A204.1 (cell line): ENCODE measurements at regions not wholly inside any gene's neighbourhood (a gene's known extent, or its start where the extent isn't known, plus 50 kb on each side); places are given as distances from the start of the nearest gene placed in this dataset.

ENCODE experiments used
- FAIRE-seq: peaks from 2 replicates; lab custom pipeline; 2012; peaks lifted over from hg19 to GRCh38; lab: Jason Lieb, UNC

GRCh38 chr4:161222889-161223288, 940.9 kb downstream of the FSTL5 start:
- FAIRE-seq = no peak

DNA sequence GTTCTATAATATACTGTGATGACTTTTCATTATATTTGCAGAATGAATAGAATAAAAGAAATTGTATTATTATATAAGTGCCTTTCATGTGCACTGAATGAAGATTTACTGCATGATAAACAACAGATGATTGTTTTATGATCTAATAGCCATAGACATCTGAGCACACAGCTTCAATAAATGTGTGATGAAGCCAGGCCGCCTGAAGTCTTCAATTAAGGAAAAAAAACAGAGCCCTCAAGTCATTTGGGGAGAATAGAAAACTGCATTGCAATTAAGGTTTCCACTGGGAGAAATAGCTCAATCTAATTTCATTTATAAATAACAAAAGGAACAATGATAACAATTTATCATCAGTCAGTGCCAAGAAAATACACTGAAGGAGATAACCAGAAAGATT, 955.2 kb downstream of the FSTL5 start:
- FAIRE-seq = no peak

DNA sequence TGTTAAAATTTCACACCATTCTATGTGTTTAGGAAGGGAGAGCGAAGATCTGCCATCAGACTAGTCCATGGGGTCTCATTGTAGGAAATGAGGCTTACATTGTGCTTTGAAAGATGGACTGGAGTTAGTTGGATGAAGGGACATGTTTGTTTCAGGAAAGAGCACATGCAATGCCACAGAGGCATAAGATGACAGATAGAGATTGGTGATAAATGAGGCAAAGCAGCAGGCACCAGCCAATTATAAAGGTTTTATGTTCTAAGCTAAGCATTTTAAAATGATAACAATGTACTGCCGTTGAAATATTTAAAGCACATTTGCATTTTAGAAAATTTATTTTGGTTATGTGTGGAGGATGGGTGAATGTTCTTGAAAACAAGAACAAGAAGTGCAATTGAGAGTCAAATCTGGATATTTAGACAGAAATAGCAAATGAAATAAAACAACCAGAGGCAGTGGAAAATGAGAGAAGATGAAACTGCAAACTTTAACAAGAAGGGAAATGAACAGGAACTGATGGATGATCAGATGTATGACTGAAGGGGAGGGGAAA, 957.2 kb downstream of the FSTL5 start:
- FAIRE-seq = no peak

- no peak for FAIRE-seq
Measured at GRCh38 chr4:161203865-161204264, 959.9 kb downstream of the FSTL5 start.

DNA sequence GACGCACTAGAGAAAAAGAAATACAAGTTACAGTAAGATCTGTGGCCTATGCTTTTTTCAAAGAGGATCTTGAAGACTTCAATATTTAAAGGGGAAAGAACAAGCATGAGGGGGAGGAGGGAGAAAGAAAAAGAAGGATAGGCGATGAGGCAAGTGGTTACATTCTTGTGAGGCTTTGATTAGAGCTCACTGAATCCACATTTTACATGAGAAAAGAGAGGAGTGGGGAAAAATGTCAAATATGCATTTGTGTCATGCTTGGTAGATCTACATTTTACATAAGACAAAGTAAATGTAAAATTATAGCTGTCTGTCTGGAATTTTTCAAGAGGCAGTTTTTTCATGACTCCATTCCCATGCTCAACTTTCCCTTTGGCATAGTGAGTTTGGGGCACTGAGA, 965.9 kb downstream of the FSTL5 start:
- FAIRE-seq = no peak

DNA sequence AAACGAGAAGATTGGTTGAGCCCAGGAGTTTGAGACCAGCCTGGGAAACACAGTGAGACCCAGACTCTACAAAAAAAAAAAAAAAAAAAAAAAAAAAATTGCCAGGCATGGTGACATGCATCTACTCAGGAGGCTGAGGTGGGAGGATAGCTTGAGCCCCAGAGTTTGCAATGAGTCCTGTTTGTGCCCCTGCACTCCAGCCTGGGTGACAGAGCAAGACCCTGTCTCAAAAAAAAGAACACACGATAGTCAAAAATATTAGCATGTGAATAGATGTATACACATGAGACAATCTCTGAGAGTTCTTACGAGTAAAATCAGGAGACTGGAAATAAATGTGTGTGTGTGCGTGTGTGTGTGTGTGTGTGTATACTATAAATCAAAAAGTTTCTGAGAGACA, 966.3 kb downstream of the FSTL5 start:
- no peak for FAIRE-seq

DNA sequence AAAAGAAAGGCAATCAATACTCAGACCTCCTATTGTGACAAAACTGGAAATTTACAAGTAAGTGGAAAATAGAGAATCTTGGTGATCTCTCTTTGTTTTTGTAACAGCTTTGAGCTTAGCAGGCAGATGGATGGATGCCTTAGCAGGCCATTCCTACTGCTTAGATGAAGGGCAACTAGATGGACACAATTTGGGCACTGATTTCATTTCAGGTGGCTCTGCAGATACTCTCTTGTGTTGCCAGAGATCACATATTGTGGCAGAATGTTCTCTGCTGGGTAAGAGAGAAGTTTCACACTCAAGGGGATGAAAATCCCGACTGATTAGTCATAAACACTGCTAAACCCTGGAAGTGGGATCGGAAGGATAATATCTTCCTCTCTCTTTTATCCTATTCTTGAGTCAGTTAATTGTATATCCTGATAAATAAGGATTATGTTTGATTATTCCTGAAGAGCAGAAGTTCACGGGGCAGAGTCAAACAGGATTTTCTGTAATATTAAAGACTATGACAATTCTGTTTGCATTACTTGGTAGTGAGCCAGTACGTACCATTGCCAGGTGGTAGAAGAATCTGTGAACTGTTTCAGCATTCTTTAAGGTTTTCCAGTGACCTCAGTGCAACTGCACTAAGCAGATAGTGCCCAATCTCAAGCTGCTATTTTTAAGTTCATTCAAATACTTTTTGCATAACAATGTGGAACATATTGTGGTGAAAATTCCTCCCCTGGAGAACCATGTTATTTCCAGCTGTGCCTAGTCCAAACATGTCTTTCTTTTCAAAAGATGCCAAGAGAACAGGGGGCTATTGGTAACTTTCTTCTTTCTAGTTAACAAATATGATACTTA, 974.3 kb downstream of the FSTL5 start:
- no peak for FAIRE-seq

GRCh38 chr4:161188578-161188977, 975.2 kb downstream of the FSTL5 start:
- FAIRE-seq = no peak

DNA sequence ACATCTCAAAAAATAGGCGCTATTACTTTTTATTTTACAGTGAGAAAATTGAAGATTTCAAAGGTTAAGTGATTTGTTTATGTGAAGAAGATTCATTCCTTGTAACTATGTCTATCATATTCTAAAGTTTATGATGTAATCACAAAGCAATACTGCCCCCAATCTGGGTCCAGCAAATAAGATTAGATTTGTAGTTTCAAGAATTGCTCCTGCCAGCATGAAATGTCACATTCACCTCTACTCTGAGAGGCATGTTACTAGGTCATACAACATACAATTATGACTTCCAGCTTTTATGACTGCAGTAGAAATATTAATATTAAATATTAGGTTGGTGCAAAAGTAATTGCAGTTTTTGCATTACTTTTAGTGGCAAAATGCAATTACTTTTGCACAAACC, 976.2 kb downstream of the FSTL5 start:
- FAIRE-seq = no peak

DNA sequence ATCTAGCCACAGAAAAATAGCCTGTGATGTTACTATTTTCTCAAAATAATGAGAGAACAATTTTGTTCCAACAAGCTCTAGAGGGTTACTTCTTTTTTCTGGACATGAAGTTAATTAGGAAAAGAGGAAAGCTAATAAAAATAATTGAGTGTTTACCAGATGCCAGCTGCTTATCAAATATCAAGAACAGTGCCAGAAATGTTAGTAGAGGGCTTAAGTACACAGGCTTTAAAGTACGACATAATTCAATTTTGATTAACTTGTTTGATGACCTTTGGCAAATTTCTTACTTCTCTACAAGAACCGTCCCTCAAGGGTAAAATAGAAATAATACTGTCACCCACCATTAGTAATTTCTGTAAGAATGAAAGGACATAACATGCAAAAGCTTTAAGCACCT, 977.0 kb downstream of the FSTL5 start:
- FAIRE-seq = no peak

GRCh38 chr4:161186012-161186411, 977.8 kb downstream of the FSTL5 start:
- FAIRE-seq = no peak

- no peak for FAIRE-seq
Measured at GRCh38 chr4:161183729-161184128, 980.1 kb downstream of the FSTL5 start.

DNA sequence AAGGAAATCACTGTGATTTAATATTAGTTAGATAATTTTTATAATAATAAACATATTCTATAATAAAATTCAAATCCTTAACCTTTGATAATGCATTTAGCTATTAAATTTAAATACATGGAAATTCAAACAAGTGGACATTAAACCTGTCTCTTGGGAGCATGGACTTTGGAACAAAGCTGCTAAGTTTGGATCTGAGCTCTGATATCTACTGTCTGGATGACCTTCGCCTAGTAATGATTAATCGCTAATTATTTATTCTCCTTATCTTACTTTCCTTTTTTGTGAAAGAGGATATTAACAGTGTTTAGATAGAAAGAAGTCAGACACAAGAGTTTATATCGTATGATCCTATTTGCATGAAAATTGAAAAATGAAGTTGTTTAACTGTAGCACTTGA, 980.9 kb downstream of the FSTL5 start:
- peak; percentile 44 for FAIRE-seq

DNA sequence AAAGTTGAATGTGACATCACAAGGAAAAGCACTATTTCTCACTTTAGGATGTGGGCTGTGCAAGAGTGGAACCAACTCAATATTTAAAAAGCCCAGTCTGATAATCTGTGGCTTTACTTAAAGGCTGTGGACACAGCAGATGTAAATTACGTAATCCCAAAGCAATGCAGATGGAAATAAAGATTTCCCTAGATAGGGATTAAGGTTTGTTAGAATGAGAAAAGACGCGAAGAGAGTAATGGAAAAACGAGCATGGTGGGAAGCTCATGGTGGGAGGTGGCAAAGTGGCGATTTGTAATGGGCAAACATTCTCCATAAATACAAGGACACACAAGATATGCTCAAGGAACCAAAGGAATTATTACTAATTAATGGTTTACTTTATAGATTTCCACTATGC, 985.5 kb downstream of the FSTL5 start:
- FAIRE-seq = no peak

GRCh38 chr4:161172396-161173026, 991.3 kb downstream of the FSTL5 start:
- no peak for FAIRE-seq

GRCh38 chr4:161167539-161167938, 996.3 kb downstream of the FSTL5 start:
- FAIRE-seq = no peak

GRCh38 chr4:161160718-161161117, 1003.1 kb downstream of the FSTL5 start:
- no peak for FAIRE-seq

GRCh38 chr4:161148051-161148450, 1015.7 kb downstream of the FSTL5 start:
- FAIRE-seq = no peak

DNA sequence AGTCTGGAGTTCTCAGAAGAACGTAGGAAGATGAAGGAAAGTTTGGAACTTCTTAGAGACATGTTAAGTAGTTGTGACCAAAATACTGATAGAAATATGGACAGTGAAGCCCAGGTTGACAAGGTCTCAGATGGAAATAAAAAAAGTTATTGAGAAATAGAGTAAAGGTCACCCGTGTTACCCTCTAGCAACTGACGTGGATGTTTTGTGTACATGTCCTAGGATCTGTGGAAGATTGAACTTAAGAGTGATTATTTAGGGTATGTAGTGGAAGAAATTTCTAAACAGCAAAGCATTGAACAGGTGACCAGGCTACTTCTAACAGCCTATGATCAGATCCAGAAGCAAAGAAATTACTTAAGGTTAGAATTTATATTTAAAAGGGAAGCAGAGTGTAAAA, 1020.4 kb downstream of the FSTL5 start:
- FAIRE-seq = no peak

- FAIRE-seq = no peak
Measured at GRCh38 chr4:161134795-161135194, 1029.0 kb downstream of the FSTL5 start.

GRCh38 chr4:161133586-161134276, 1030.1 kb downstream of the FSTL5 start:
- FAIRE-seq = no peak

DNA sequence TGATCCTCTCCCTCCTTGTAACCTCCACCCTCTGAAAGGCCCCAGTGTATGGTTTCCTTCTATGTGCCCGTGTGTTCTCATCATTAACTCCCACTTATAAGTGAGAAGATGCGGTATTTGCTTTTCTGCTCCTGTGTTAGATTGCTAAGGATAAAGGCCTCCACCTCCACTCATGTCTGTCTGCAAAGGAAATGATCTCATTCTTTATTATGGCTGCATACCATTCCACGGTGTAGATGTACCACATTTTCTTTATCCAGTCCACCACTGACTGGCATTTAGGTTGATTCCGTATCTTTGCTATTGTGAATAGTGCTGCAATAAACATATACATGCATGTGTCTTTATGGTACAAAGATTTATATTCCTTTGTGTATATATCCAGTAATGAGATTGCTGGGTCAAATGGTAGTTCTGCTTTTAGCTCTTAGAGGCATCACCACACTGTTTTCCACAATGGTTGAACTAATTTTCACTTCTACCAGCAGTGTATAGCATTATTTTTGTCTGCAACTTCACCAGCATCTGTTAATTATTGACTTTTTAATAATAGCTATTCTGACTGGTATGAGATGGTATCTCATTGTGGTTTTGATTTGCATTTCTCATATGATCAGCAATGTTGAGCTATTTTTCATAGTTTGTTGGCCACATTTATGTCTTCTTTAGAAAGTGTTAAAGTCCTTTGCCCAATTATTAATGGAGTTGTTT, 1030.9 kb downstream of the FSTL5 start:
- no peak for FAIRE-seq
